Activated CD4-positive, alpha-beta T cell treated with anti-CD3 and anti-CD28 coated beads, Interleukin-2, amount 10 ng/mL, durations not matched to agents 24 days and 14 days (primary cell): ENCODE measurements at regions not wholly inside any gene's neighbourhood (a gene's known extent, or its start where the extent isn't known, plus 50 kb on each side); places are given as distances from the start of the nearest gene placed in this dataset.
"Not testable (repeated sequence)": the region's sequence is repeated elsewhere in the genome, so short reads cannot be mapped to it uniquely, and the experiment has no call there.

Source experiments
- DNase-seq: peaks from one replicate; pipeline ENCODE4 v3.0.0; 2022
- H3K27ac Mint-ChIP-seq: one replicate; pipeline ENCODE4 v1.8.0; 2022; ENCODE audit warnings: mild to moderate bottlenecking, mixed read lengths
- H3K27me3 Mint-ChIP-seq: one replicate; pipeline ENCODE4 v1.8.0; 2022; ENCODE audit warnings: mixed read lengths
- H3K36me3 Mint-ChIP-seq: one replicate; pipeline ENCODE4 v1.8.0; 2022; ENCODE audit warnings: low read depth, mild to moderate bottlenecking, mixed read lengths
- H3K4me1 Mint-ChIP-seq: one replicate; pipeline ENCODE4 v1.8.0; 2021; ENCODE audit warnings: mixed read lengths
- H3K4me3 Mint-ChIP-seq: one replicate; pipeline ENCODE4 v1.8.0; 2022; ENCODE audit warnings: mild to moderate bottlenecking, moderate library complexity, mixed read lengths
- H3K9me3 Mint-ChIP-seq: one replicate; pipeline ENCODE4 v1.8.0; 2021; ENCODE audit warnings: mixed read lengths
- intact Hi-C: fragments of 100-400 bp; cut with micrococcal nuclease; formaldehyde crosslinking; loops from one replicate; pipeline ENCODE4 v1.15.1; 2023

DNA sequence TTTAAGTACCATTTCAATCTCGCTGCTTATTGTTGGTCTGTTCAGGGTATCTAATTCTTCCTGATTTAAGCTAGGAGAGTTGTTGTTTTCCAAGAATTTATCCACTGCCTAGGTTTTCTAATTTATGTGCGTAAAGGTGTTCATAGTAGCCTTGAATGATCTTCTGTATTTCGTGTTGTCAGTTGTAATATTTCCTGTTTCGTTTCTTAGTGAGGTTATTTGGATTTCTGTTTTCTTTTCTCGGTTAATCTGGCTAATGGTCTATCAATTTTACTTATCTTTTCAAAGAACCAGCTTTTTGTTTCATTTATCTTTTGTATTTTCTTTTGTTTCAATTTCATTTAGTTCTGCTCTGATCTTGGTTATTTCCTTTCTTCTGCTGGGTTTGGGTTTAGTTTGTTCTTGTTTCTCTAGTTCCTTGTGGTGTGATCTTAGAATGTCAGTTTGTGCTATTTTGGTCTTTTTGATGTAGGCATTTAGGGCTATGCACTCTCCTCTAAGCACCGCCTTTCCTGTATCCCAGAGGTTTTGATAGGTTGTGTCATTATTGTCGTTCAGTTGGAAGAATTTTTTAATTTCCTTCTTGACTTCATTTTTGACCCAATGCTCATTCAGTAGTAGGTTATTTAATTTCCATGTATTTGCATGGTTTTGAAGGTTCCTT lies 92.5 kb upstream of the CSRP2 start:
- H3K27me3 Mint-ChIP-seq, DNase-seq, H3K27ac Mint-ChIP-seq, H3K36me3 Mint-ChIP-seq, intact Hi-C loops, H3K4me1 Mint-ChIP-seq: not testable (repeated sequence)
- H3K9me3 Mint-ChIP-seq = peaks cover 17% of the 10 kb centered on the region
- H3K4me3 Mint-ChIP-seq = peak overlapping the region; percentile 60

DNA sequence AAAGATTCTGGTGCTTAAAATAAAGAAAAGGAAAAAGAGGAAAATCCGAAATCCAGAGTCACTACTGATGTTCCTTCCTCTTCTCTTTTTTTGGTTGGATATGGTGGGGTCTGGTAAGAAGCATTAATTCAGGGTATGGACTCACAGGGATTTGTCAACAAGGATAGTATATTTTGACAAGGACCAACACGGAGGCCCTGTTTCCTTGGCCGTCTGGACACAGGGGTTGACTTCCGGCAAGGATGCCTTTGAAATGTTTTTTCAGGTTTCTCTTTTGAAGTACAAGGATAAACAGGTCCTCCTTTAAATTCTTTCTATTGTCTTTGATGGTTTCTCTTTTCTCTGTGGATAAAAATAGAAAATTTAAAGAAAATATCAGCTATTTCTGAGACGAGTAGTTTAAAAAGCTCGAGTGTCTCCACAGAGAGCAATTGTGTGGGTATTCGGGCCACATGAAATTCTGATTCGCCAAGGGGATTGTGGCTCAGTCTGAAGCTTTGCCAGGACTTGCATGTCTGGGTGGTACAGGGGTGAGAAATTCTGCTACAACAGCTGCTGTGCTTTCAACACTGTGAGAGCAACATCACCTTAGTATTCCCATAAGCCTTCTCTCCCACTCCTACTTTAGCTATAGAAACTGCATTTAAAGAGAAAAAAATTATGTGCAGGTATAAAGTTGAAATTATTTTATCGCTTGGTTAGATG lies 88.5 kb upstream of the CSRP2 start:
- intact Hi-C loops = no loop called here
- no peak overlapping the region for H3K27ac Mint-ChIP-seq
- H3K9me3 Mint-ChIP-seq = peaks cover 17% of the 10 kb centered on the region
- no peak for DNase-seq
- H3K27me3 Mint-ChIP-seq = peaks cover 9% of the 10 kb centered on the region
- peaks cover 8% of the 10 kb centered on the region for H3K4me1 Mint-ChIP-seq
- H3K36me3 Mint-ChIP-seq = peaks cover 2% of the 10 kb centered on the region
- H3K4me3 Mint-ChIP-seq = no peak overlapping the region

GRCh38 chr12:76964784-76965571 lies 86.2 kb upstream of the CSRP2 start:
- Mint-ChIP-seq H3K9me3 (peaks cover 4% of the 10 kb centered on the region), H3K27ac (no peak overlapping the region), H3K27me3 (peaks cover 7% of the 10 kb centered on the region), H3K4me1 (no peaks in the 10 kb centered on the region), H3K4me3 (no peak overlapping the region), H3K36me3 (no peaks in the 10 kb centered on the region)
- DNase-seq = no peak
- intact Hi-C loops = no loop called here

- DNase-seq = no peak
- no peaks in the 10 kb centered on the region for H3K9me3 Mint-ChIP-seq
- intact Hi-C loops = no loop called here
- H3K4me1 Mint-ChIP-seq = no peaks in the 10 kb centered on the region
- no peaks in the 10 kb centered on the region for H3K36me3 Mint-ChIP-seq
- peaks cover 7% of the 10 kb centered on the region for H3K27me3 Mint-ChIP-seq
- H3K4me3 Mint-ChIP-seq = no peak overlapping the region
- no peak overlapping the region for H3K27ac Mint-ChIP-seq
Measured at GRCh38 chr12:76962099-76962498, 83.3 kb upstream of the CSRP2 start.

DNA sequence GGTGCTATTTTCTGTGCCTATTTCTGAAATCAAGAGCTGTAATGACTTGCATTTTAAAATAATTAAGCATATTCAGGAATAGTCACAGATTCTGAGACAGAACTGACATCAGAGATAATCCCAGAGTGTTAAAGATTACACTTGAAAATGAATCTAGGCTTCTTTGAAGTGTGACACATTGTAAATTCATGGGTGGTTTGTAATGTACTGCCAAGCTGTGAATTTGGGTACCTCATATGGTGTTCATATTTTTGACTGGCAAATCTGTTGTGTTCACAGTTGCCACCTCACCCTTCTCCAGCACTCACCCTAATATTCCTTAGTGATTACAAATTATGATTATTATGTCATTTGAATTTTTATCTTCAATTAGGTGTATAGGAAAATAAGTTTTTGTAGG lies 78.5 kb upstream of the CSRP2 start:
- Mint-ChIP-seq H3K27me3 (no peaks in the 10 kb centered on the region), H3K27ac (no peak overlapping the region), H3K4me1 (no peaks in the 10 kb centered on the region), H3K4me3 (no peak overlapping the region), H3K9me3 (no peaks in the 10 kb centered on the region), H3K36me3 (no peaks in the 10 kb centered on the region)
- intact Hi-C loops = no loop called here
- DNase-seq = no peak

GRCh38 chr12:76952995-76953394 lies 74.2 kb upstream of the CSRP2 start:
- H3K4me1 Mint-ChIP-seq = no peaks in the 10 kb centered on the region
- no peaks in the 10 kb centered on the region for H3K9me3 Mint-ChIP-seq
- no peak overlapping the region for H3K4me3 Mint-ChIP-seq
- no peak for DNase-seq
- intact Hi-C loops = no loop called here
- H3K36me3 Mint-ChIP-seq = no peaks in the 10 kb centered on the region
- no peak overlapping the region for H3K27ac Mint-ChIP-seq
- peaks cover 4% of the 10 kb centered on the region for H3K27me3 Mint-ChIP-seq

DNA sequence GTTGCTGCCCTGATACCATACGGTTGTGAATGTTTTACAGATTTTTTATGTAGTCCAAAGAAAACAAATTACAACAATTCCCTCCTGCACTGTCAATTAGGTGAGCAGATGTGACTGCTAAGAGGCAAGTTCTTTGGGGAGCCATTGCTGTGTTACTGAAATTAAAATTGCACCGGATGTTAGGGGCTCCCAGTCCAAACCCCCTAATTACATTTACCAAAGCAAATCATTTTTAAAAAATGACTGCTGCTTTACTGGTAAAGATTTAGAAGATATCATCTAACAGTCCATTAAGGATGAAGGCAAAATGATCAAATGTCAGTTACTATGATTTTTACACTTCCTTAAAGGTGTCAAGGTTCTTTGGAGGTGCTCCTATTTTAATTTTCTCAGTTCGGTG lies 70.1 kb upstream of the CSRP2 start:
- Mint-ChIP-seq H3K4me1 (no peaks in the 10 kb centered on the region), H3K27me3 (peaks cover 4% of the 10 kb centered on the region), H3K36me3 (no peaks in the 10 kb centered on the region), H3K27ac (no peak overlapping the region), H3K9me3 (no peaks in the 10 kb centered on the region), H3K4me3 (no peak overlapping the region)
- intact Hi-C loops = no loop called here
- DNase-seq = no peak

DNA sequence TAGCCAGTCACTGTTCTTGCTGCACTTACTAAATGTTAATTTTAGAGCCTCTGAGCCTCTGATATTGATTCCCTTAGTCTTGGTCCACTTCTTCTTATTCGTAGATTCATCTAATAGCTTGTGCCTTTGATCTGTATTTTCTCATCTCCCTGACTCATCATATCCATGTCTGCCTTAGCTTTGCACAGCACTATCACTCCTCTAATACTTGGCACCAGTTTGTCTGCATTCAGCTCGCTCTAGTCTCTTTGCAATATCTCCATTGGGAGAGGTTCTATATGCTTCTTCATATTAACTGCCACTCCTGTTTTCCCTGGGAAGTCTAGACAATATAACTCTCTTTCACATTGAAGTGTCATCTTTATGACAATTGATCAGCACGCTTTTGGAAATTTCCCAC lies 68.5 kb upstream of the CSRP2 start:
- Mint-ChIP-seq H3K27me3 (peaks cover 5% of the 10 kb centered on the region), H3K9me3 (no peaks in the 10 kb centered on the region), H3K4me3 (no peak overlapping the region), H3K36me3 (no peaks in the 10 kb centered on the region), H3K4me1 (no peaks in the 10 kb centered on the region), H3K27ac (no peak overlapping the region)
- intact Hi-C loops = no loop called here
- DNase-seq = no peak

GRCh38 chr12:76946446-76946845 lies 67.6 kb upstream of the CSRP2 start:
- intact Hi-C loops = no loop called here
- Mint-ChIP-seq H3K4me1 (no peaks in the 10 kb centered on the region), H3K27ac (no peak overlapping the region), H3K9me3 (no peaks in the 10 kb centered on the region), H3K36me3 (no peaks in the 10 kb centered on the region), H3K27me3 (peaks cover 6% of the 10 kb centered on the region), H3K4me3 (no peak overlapping the region)
- no peak for DNase-seq

- Mint-ChIP-seq H3K4me3 (no peak overlapping the region), H3K27ac (no peak overlapping the region), H3K27me3 (peaks cover 6% of the 10 kb centered on the region), H3K9me3 (no peaks in the 10 kb centered on the region), H3K4me1 (no peaks in the 10 kb centered on the region), H3K36me3 (no peaks in the 10 kb centered on the region)
- DNase-seq = no peak
- intact Hi-C loops = no loop called here
Measured at GRCh38 chr12:76945867-76946266, 67.0 kb upstream of the CSRP2 start.

DNA sequence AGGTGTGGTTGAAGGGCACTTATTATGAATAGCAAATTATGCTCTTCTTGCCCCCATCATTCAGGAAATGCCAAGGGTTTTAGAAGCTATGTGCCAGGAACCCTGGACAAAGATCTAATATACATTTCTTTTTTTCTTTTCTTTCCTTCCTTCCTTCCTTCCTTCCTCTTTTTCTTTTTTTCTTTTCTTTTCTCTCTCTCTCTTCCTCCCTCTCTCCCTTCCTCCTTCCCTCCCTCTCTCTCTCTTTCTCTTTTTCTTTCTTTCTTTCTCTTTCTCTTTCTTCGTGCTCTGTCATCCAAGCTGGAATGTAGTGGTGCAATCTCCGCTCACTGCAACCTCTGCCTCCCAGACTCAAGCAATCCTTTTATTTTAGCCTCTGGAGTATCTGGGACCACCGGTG lies 66.1 kb upstream of the CSRP2 start:
- H3K27ac Mint-ChIP-seq = no peak overlapping the region
- no peaks in the 10 kb centered on the region for H3K4me1 Mint-ChIP-seq
- H3K27me3 Mint-ChIP-seq = peaks cover 5% of the 10 kb centered on the region
- H3K36me3 Mint-ChIP-seq = no peaks in the 10 kb centered on the region
- no peak for DNase-seq
- intact Hi-C loops = no loop called here
- no peaks in the 10 kb centered on the region for H3K9me3 Mint-ChIP-seq
- no peak overlapping the region for H3K4me3 Mint-ChIP-seq

GRCh38 chr12:76943008-76943407 lies 64.2 kb upstream of the CSRP2 start:
- Mint-ChIP-seq H3K4me1 (no peaks in the 10 kb centered on the region), H3K9me3 (no peaks in the 10 kb centered on the region), H3K27ac (no peak overlapping the region), H3K4me3 (no peak overlapping the region), H3K36me3 (no peaks in the 10 kb centered on the region), H3K27me3 (peaks cover 1% of the 10 kb centered on the region)
- intact Hi-C loops = no loop called here
- DNase-seq = no peak

DNA sequence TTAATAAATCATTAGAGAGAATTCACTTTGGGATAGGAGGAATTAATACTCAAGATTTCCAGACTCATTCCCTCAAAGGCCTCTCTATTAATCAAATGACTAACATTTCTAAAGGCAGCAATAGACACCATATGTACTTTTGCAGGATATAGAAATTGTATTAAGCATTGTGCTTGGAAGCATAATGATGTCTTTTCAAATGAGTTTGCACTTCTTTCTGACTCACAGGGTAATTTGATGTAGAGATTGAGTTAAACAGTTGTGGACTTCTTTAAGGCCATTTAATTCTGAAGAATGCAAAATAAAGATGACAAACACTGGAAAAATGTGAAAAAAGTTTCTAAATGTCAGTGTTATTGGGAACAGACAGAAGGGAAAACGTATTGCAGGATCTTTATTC lies 63.4 kb upstream of the CSRP2 start:
- Mint-ChIP-seq H3K4me1 (no peaks in the 10 kb centered on the region), H3K27me3 (peaks cover 3% of the 10 kb centered on the region), H3K4me3 (no peak overlapping the region), H3K9me3 (no peaks in the 10 kb centered on the region), H3K36me3 (no peaks in the 10 kb centered on the region), H3K27ac (no peak overlapping the region)
- intact Hi-C loops = no loop called here
- DNase-seq = no peak

GRCh38 chr12:76940671-76941445 lies 62.0 kb upstream of the CSRP2 start:
- H3K27me3 Mint-ChIP-seq = peaks cover 3% of the 10 kb centered on the region
- intact Hi-C loops = no loop called here
- DNase-seq = no peak
- no peaks in the 10 kb centered on the region for H3K4me1 Mint-ChIP-seq
- no peaks in the 10 kb centered on the region for H3K36me3 Mint-ChIP-seq
- no peak overlapping the region for H3K4me3 Mint-ChIP-seq
- H3K27ac Mint-ChIP-seq = no peak overlapping the region
- no peaks in the 10 kb centered on the region for H3K9me3 Mint-ChIP-seq
